CD4-positive, alpha-beta T cell treated with Interleukin-6 for 4 hours (primary cell): ENCODE measurements at regions not wholly inside any gene's neighbourhood (a gene's known extent, or its start where the extent isn't known, plus 50 kb on each side); places are given as distances from the start of the nearest gene placed in this dataset.

Source experiments
- DNase-seq: peaks from one replicate; pipeline ENCODE4 v3.0.0-alpha.2; 2020; ENCODE audit warnings: mixed read lengths

GRCh38 chr3:25015599-25015998 lies 412.5 kb upstream of the RARB start:
- no peak for DNase-seq

GRCh38 chr3:25018909-25019308 lies 409.2 kb upstream of the RARB start:
- DNase-seq: no peak

- DNase-seq: no peak
Observed at GRCh38 chr3:25019506-25019905, 408.6 kb upstream of the RARB start.

GRCh38 chr3:25021816-25022215 lies 406.2 kb upstream of the RARB start:
- no peak for DNase-seq

GRCh38 chr3:25023876-25024275 lies 404.2 kb upstream of the RARB start:
- DNase-seq: no peak

GRCh38 chr3:25025236-25025635 lies 402.8 kb upstream of the RARB start:
- no peak for DNase-seq

GRCh38 chr3:25027650-25028049 lies 400.4 kb upstream of the RARB start:
- no peak for DNase-seq

- no peak for DNase-seq
Observed at GRCh38 chr3:25029820-25030219, 398.2 kb upstream of the RARB start.

- DNase-seq: no peak
Observed at GRCh38 chr3:25032344-25032743, 395.7 kb upstream of the RARB start.

- no peak for DNase-seq
Observed at GRCh38 chr3:25033407-25034029, 394.5 kb upstream of the RARB start.

- DNase-seq: no peak
Observed at GRCh38 chr3:25035526-25035925, 392.5 kb upstream of the RARB start.

- DNase-seq: no peak
Observed at GRCh38 chr3:25036633-25037032, 391.4 kb upstream of the RARB start.

GRCh38 chr3:25037049-25037547 lies 391.0 kb upstream of the RARB start:
- no peak for DNase-seq

GRCh38 chr3:25038271-25038670 lies 389.8 kb upstream of the RARB start:
- no peak for DNase-seq

GRCh38 chr3:25038922-25039321 lies 389.1 kb upstream of the RARB start:
- DNase-seq: no peak

- no peak for DNase-seq
Observed at GRCh38 chr3:25040748-25041147, 387.3 kb upstream of the RARB start.

GRCh38 chr3:25041871-25042584 lies 386.0 kb upstream of the RARB start:
- DNase-seq: no peak

GRCh38 chr3:25043177-25043576 lies 384.9 kb upstream of the RARB start:
- no peak for DNase-seq

GRCh38 chr3:25043749-25044148 lies 384.3 kb upstream of the RARB start:
- no peak for DNase-seq

- no peak for DNase-seq
Observed at GRCh38 chr3:25044762-25045710, 383.0 kb upstream of the RARB start.

GRCh38 chr3:25046911-25047771 lies 380.9 kb upstream of the RARB start:
- no peak for DNase-seq

- DNase-seq: no peak
Observed at GRCh38 chr3:25049304-25049703, 378.8 kb upstream of the RARB start.
